ENCODE measurements at regions not wholly inside any gene's neighbourhood (a gene's known extent, or its start where the extent isn't known, plus 50 kb on each side); places are given as distances from the start of the nearest gene placed in this dataset.

DNA sequence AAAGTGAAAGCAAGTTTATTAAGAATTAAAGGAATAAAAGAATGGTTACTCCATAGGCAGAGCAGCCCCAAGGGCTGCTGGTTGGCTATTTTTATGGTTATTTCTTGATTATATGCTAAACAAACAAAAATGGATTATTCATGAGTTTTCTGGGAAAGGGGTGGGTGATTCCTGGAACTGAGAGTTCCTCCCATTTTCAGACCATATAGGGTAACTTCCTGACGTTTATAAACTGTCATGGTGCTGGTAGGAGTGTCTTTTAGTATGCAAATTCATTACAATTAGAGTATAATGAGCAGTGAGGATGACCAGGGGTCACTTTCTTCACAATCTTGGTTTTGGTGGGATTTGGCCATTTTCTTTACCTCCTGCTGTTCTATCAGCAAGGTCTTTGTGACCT, 707.9 kb downstream of the ZNF385D start:
- no peak overlapping the region for H3K4me3 ChIP-seq (replicated peaks in 1 of 3; ENCODE audit: low read depth in 2 of 3, low read length in 3 of 3)
- TF ChIP-seq CTCF (IDR thresholded peaks at IDR 0.05): no peak
- H2AFZ ChIP-seq (ENCODE audit: insufficient read depth, low read depth, low read length, poor library complexity, severe bottlenecking): no peak overlapping the region
- H3K4me3 Mint-ChIP-seq: no peak overlapping the region
- no peak overlapping the region for H3K27ac ChIP-seq (ENCODE audit: low read depth in 1 of 2, low read length in 2 of 2)
- H3K79me2 ChIP-seq (ENCODE audit: insufficient read depth, low read length): no peaks in the 10 kb centered on the region
- H3K4me2 ChIP-seq (replicated peaks; ENCODE audit: extremely low read depth, low read length, poor library complexity, severe bottlenecking): no peak overlapping the region
- no peaks in the 10 kb centered on the region for H4K20me1 ChIP-seq (ENCODE audit: insufficient read depth, low read length)
- H3K27ac Mint-ChIP-seq: no peak overlapping the region
- H3K27me3 Mint-ChIP-seq (ENCODE audit: low read depth in 3 of 3): no peaks in the 10 kb centered on the region
- H3K4me1 ChIP-seq (ENCODE audit: control insufficient read depth in 1 of 2, insufficient read depth in 2 of 2, low read length in 2 of 2): no peaks in the 10 kb centered on the region
- no peaks in the 10 kb centered on the region for H3K36me3 ChIP-seq (replicated peaks in 1 of 2; ENCODE audit: control insufficient read depth in 1 of 2, insufficient read depth in 2 of 2, low read length in 2 of 2)
- no peak for DNase-seq
- H3K4me1 Mint-ChIP-seq: no peaks in the 10 kb centered on the region
- peaks cover 0 to 13% (median 5%) of the 10 kb centered on the region in 7 donors for H3K9me3 Mint-ChIP-seq
- peaks cover 0 to 6% of the 10 kb centered on the region in 2 donors for H3K9me3 ChIP-seq (replicated peaks in 1 of 2; ENCODE audit: control insufficient read depth in 1 of 2, insufficient read depth in 1 of 2, low read length in 2 of 2)
- intact Hi-C loops (cut with micrococcal nuclease): no loop called here
- no peaks in the 10 kb centered on the region for H3K36me3 Mint-ChIP-seq
- no CpG with 5 or more reads among the region's 1 CpG for WGBS (ENCODE audit: insufficient coverage)
- H3K27me3 ChIP-seq (ENCODE audit: control insufficient read depth in 2 of 2, insufficient read depth in 2 of 2, low read length in 2 of 2): no peaks in the 10 kb centered on the region
- H3K9ac ChIP-seq (ENCODE audit: insufficient read depth, low read length, poor library complexity, severe bottlenecking): no peak overlapping the region

DNA sequence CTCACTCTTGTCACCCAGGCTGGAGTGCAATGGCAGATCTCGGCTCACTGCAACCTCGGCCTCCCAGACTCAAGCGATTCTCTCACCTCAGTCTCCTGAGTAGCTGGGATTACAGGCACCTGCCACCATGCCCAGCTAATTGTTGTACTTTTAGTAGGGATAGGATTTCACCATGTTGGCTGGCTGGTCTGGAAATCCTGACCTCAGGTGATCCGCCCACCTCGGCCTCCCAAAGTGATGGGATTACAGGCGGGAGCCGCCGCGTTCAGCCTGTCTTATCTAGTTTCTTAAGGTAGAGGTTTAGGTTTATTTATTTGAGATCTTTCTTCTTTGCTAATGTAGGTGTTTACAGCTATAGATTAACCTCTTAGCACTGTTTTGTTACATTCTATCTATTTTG, 708.8 kb downstream of the ZNF385D start:
- H3K4me1 Mint-ChIP-seq: no peaks in the 10 kb centered on the region
- Histone ChIP-seq H3K9me3 (replicated peaks in 1 of 2; ENCODE audit: control insufficient read depth in 1 of 2, insufficient read depth in 1 of 2, low read length in 2 of 2) (peaks cover 0 to 6% of the 10 kb centered on the region in 2 donors), H3K27ac (ENCODE audit: low read depth in 1 of 2, low read length in 2 of 2) (no peak overlapping the region), H3K4me1 (ENCODE audit: control insufficient read depth in 1 of 2, insufficient read depth in 2 of 2, low read length in 2 of 2) (no peaks in the 10 kb centered on the region), H3K9ac (ENCODE audit: insufficient read depth, low read length, poor library complexity, severe bottlenecking) (no peak overlapping the region), H3K36me3 (replicated peaks in 1 of 2; ENCODE audit: control insufficient read depth in 1 of 2, insufficient read depth in 2 of 2, low read length in 2 of 2) (no peaks in the 10 kb centered on the region), H3K79me2 (ENCODE audit: insufficient read depth, low read length) (no peaks in the 10 kb centered on the region), H3K27me3 (ENCODE audit: control insufficient read depth in 2 of 2, insufficient read depth in 2 of 2, low read length in 2 of 2) (no peaks in the 10 kb centered on the region), H4K20me1 (ENCODE audit: insufficient read depth, low read length) (no peaks in the 10 kb centered on the region), H2AFZ (ENCODE audit: insufficient read depth, low read depth, low read length, poor library complexity, severe bottlenecking) (no peak overlapping the region), H3K4me3 (replicated peaks in 1 of 3; ENCODE audit: low read depth in 2 of 3, low read length in 3 of 3) (no peak overlapping the region), H3K4me2 (replicated peaks; ENCODE audit: extremely low read depth, low read length, poor library complexity, severe bottlenecking) (no peak overlapping the region)
- no peak for TF ChIP-seq CTCF (IDR thresholded peaks at IDR 0.05)
- no peaks in the 10 kb centered on the region for H3K36me3 Mint-ChIP-seq
- no peak overlapping the region for H3K27ac Mint-ChIP-seq
- no peaks in the 10 kb centered on the region for H3K27me3 Mint-ChIP-seq (ENCODE audit: low read depth in 3 of 3)
- peaks cover 0 to 9% (median 5%) of the 10 kb centered on the region in 7 donors for H3K9me3 Mint-ChIP-seq
- DNase-seq: no peak
- intact Hi-C loops (cut with micrococcal nuclease): no loop called here
- 100% methylated on average over 2 of the region's 9 CpGs for WGBS (ENCODE audit: insufficient coverage)
- no peak overlapping the region for H3K4me3 Mint-ChIP-seq

Measured in CD14-positive monocyte (primary cell).